ENCODE measurements at regions not wholly inside any gene's neighbourhood (a gene's known extent, or its start where the extent isn't known, plus 50 kb on each side); places are given as distances from the start of the nearest gene placed in this dataset.

DNA sequence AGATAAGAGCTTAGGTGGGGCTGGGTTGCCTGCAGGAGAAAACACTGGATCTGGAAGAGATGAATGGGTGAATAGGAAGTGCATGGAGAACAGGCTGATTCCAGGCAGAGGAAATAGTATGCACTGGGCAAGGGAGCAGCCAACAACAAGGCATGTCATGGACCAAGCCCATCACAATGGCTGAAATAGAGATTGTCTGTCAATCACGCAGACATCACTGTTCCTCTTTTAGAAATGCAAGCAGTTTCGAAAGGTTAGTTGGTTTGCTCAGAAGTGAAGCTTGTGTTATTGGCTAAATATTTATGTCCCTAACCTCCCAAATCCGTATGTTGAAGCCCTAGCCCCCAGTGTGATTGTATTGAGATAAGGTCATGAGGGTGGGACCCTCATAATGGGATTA, 621.7 kb upstream of the CDH11 start:
- TF ChIP-seq, protein P1, sequence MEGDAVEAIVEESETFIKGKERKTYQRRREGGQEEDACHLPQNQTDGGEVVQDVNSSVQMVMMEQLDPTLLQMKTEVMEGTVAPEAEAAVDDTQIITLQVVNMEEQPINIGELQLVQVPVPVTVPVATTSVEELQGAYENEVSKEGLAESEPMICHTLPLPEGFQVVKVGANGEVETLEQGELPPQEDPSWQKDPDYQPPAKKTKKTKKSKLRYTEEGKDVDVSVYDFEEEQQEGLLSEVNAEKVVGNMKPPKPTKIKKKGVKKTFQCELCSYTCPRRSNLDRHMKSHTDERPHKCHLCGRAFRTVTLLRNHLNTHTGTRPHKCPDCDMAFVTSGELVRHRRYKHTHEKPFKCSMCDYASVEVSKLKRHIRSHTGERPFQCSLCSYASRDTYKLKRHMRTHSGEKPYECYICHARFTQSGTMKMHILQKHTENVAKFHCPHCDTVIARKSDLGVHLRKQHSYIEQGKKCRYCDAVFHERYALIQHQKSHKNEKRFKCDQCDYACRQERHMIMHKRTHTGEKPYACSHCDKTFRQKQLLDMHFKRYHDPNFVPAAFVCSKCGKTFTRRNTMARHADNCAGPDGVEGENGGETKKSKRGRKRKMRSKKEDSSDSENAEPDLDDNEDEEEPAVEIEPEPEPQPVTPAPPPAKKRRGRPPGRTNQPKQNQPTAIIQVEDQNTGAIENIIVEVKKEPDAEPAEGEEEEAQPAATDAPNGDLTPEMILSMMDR (IDR thresholded peaks at IDR 0.05): no peak
- TF ChIP-seq POLR2A (IDR thresholded peaks at IDR 0.05; ENCODE audit: low read depth): no peak
- no peak for TF ChIP-seq EP300 (IDR thresholded peaks at IDR 0.05)
- TF ChIP-seq POLR2AphosphoS5 (IDR thresholded peaks at IDR 0.05): no peak
